GM23338 (cell line): ENCODE measurements at regions not wholly inside any gene's neighbourhood (a gene's known extent, or its start where the extent isn't known, plus 50 kb on each side); places are given as distances from the start of the nearest gene placed in this dataset.

Experiments
- ATAC-seq: fragments of 200-7000 bp; cut with Tn5 transposase; 3 replicates; pipeline ENCODE4 v1.9.1; 2020
- DNase-seq: peaks from one replicate; pipeline ENCODE4 v3.0.0-alpha.2; 2015; ENCODE audit warnings: low spot score
- H2AFZ ChIP-seq: fragments of 200-600 bp; sonication (generic); 2 replicates; pipeline ENCODE4 v1.8.0; 2016; ENCODE audit warnings: antibody characterized with exemption, mild to moderate bottlenecking, moderate library complexity
- H3F3A ChIP-seq: fragments of 200-600 bp; sonication (generic); replicated peaks from 2 replicates; pipeline ENCODE4 v1.8.0; 2017; ENCODE audit warnings: antibody characterized with exemption, mixed run types, low read depth
- H3K27ac ChIP-seq: fragments of 200-600 bp; sonication (generic); 2 replicates; pipeline ENCODE4 v1.6.1; 2016; ENCODE audit warnings: low read depth
- H3K27me3 ChIP-seq: fragments of 200-600 bp; sonication (generic); 2 replicates; pipeline ENCODE4 v1.8.0; 2016; ENCODE audit warnings: mild to moderate bottlenecking, mixed run types, moderate library complexity; ENCODE audit not compliant: insufficient read depth
- H3K36me3 ChIP-seq: fragments of 200-600 bp; sonication (generic); 2 replicates; pipeline ENCODE4 v1.8.0; 2016; ENCODE audit warnings: mild to moderate bottlenecking; ENCODE audit not compliant: insufficient read depth
- H3K4me1 ChIP-seq: fragments of 200-600 bp; sonication (generic); 2 replicates; pipeline ENCODE4 v1.8.0; 2016; ENCODE audit warnings: mild to moderate bottlenecking, moderate library complexity; ENCODE audit not compliant: insufficient read depth
- H3K4me2 ChIP-seq: fragments of 200-600 bp; sonication (generic); 2 replicates; pipeline ENCODE4 v1.7.1; 2017; ENCODE audit warnings: mixed run types
- H3K4me3 ChIP-seq: fragments of 200-600 bp; sonication (generic); 2 replicates; pipeline ENCODE4 v1.6.1; 2016; ENCODE audit warnings: mixed run types
- H3K79me2 ChIP-seq: fragments of 200-600 bp; sonication (generic); replicated peaks from 2 replicates; pipeline ENCODE4 v1.8.0; 2017; ENCODE audit warnings: mild to moderate bottlenecking; ENCODE audit not compliant: insufficient read depth
- H3K9me2 ChIP-seq: fragments of 200-600 bp; sonication (generic); 2 replicates; pipeline ENCODE4 v1.8.0; 2017; ENCODE audit not compliant: insufficient read depth
- H4K20me1 ChIP-seq: fragments of 200-600 bp; sonication (generic); replicated peaks from 2 replicates; pipeline ENCODE4 v1.8.0; 2017; ENCODE audit warnings: mild to moderate bottlenecking; ENCODE audit not compliant: insufficient read depth
- H3K27ac Mint-ChIP-seq: 2 replicates; pipeline ENCODE4 v1.8.0; 2020; ENCODE audit warnings: inconsistent platforms, mild to moderate bottlenecking, moderate library complexity, mixed read lengths
- H3K27me3 Mint-ChIP-seq: 3 replicates; pipeline ENCODE4 v1.8.0; 2022; ENCODE audit warnings: low read depth, mild to moderate bottlenecking, moderate library complexity, mixed read lengths, inconsistent platforms; ENCODE audit not compliant: insufficient read depth, poor library complexity
- H3K36me3 Mint-ChIP-seq: 3 replicates; pipeline ENCODE4 v1.8.0; 2021; ENCODE audit warnings: low read depth, mild to moderate bottlenecking, inconsistent platforms, moderate library complexity, mixed read lengths
- H3K4me1 Mint-ChIP-seq: 3 replicates; pipeline ENCODE4 v1.8.0; 2020; ENCODE audit warnings: mild to moderate bottlenecking, inconsistent platforms, mixed read lengths
- H3K4me3 Mint-ChIP-seq: 3 replicates; pipeline ENCODE4 v1.8.0; 2021; ENCODE audit warnings: moderate library complexity, mild to moderate bottlenecking, inconsistent platforms, mixed read lengths
- H3K9me3 Mint-ChIP-seq: 3 replicates; pipeline ENCODE4 v1.8.0; 2020; ENCODE audit warnings: moderate library complexity, mild to moderate bottlenecking, inconsistent platforms, mixed read lengths
- CREB1 ChIP-seq: fragments of 250-450 bp; sonication (Bioruptor Pico); IDR thresholded peaks from 2 replicates; pipeline ENCODE4 v1.5.0; 2020; ENCODE audit warnings: low read depth, mild to moderate bottlenecking, moderate library complexity
- EZH2 ChIP-seq: fragments of 200-600 bp; sonication (generic); IDR thresholded peaks from one replicate; pipeline ENCODE4 v1.8.0; 2017; ENCODE audit warnings: antibody characterized with exemption, mild to moderate bottlenecking, low read depth; ENCODE audit not compliant: unreplicated experiment
- JUNB ChIP-seq: IDR thresholded peaks from one replicate; pipeline ENCODE4 v1.6.1; 2016; ENCODE audit warnings: antibody characterized with exemption; ENCODE audit not compliant: unreplicated experiment
- NANOG ChIP-seq: IDR thresholded peaks from 2 replicates; pipeline ENCODE4 v1.6.1; 2016; ENCODE audit warnings: antibody characterized with exemption, borderline replicate concordance
- POLR2AphosphoS5 ChIP-seq: IDR thresholded peaks from 2 replicates; pipeline ENCODE4 v1.6.1; 2016; ENCODE audit warnings: antibody characterized with exemption, low read depth
- STAT1 ChIP-seq: IDR thresholded peaks from one replicate; pipeline ENCODE4 v1.6.1; 2016; ENCODE audit warnings: antibody characterized with exemption; ENCODE audit not compliant: unreplicated experiment
- ZNF331 ChIP-seq: fragments of 250-450 bp; sonication (Bioruptor Pico); IDR thresholded peaks from 2 replicates; pipeline ENCODE4 v1.5.0; 2020; ENCODE audit warnings: low read depth, mild to moderate bottlenecking, moderate library complexity
- TF ChIP-seq, protein P1 (sequence below), 2 experiments: fragments of 200-600 bp in 1 of 2; sonication (generic) in 1 of 2; conservative IDR thresholded peaks; 2 replicates each; pipeline versions ENCODE4 v1.5.1 to v1.6.1; 2016 to 2017; ENCODE audit warnings: antibody characterized with exemption in 2 of 2, low read depth in 2 of 2, mild to moderate bottlenecking in 2 of 2, moderate library complexity in 1 of 2
- TF ChIP-seq, protein P2 (sequence below): fragments of 250-450 bp; sonication (Bioruptor Pico); IDR thresholded peaks from 2 replicates; pipeline ENCODE4 v1.5.0; 2020; ENCODE audit warnings: mild to moderate bottlenecking, moderate library complexity
- TF ChIP-seq, protein P3 (sequence below): IDR thresholded peaks from 2 replicates; pipeline ENCODE4 v1.6.1; 2016; ENCODE audit warnings: antibody characterized with exemption
- TF ChIP-seq, protein P4 (sequence below): IDR thresholded peaks from one replicate; pipeline ENCODE4 v1.6.1; 2018; ENCODE audit warnings: antibody characterized with exemption; ENCODE audit not compliant: unreplicated experiment

DNA sequence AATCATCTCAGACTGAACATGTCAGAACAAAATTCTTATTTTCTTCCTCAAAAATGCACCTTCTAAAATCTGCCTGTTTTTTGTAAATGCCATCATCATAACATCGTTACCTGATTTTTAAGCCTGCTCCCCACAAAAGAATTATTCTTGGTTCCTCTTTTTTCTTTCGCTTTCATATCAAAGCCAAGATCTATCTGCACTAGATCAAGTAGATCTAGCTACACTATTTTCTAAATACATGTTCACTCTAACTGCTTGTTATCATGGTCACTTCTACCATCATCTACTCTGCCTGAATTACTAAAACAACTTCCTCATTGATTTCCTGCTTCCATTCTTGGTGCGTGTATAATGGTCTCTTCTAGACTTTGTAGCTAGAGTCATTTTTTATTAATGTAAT is 217.7 kb downstream of the ARPP21 start:
- no peak overlapping the region for H3K27ac ChIP-seq
- H3K4me3 Mint-ChIP-seq, result no peak overlapping the region
- H3F3A ChIP-seq, result no peaks in the 10 kb centered on the region
- H3K36me3 ChIP-seq, result no peaks in the 10 kb centered on the region
- H3K79me2 ChIP-seq, result no peaks in the 10 kb centered on the region
- H3K9me3 Mint-ChIP-seq, result no peaks in the 10 kb centered on the region
- DNase-seq, result no peak
- no peaks in the 10 kb centered on the region for H3K4me1 Mint-ChIP-seq
- H2AFZ ChIP-seq, result no peak overlapping the region
- no peak overlapping the region for H3K4me2 ChIP-seq
- no peak overlapping the region for H3K4me3 ChIP-seq
- no peaks in the 10 kb centered on the region for H3K9me2 ChIP-seq
- H3K27me3 Mint-ChIP-seq, result no peaks in the 10 kb centered on the region
- no peaks in the 10 kb centered on the region for H3K4me1 ChIP-seq
- H3K27ac Mint-ChIP-seq, result no peak overlapping the region
- no peaks in the 10 kb centered on the region for H3K27me3 ChIP-seq
- H3K36me3 Mint-ChIP-seq, result no peaks in the 10 kb centered on the region
- TF ChIP-seq, protein P1, sequence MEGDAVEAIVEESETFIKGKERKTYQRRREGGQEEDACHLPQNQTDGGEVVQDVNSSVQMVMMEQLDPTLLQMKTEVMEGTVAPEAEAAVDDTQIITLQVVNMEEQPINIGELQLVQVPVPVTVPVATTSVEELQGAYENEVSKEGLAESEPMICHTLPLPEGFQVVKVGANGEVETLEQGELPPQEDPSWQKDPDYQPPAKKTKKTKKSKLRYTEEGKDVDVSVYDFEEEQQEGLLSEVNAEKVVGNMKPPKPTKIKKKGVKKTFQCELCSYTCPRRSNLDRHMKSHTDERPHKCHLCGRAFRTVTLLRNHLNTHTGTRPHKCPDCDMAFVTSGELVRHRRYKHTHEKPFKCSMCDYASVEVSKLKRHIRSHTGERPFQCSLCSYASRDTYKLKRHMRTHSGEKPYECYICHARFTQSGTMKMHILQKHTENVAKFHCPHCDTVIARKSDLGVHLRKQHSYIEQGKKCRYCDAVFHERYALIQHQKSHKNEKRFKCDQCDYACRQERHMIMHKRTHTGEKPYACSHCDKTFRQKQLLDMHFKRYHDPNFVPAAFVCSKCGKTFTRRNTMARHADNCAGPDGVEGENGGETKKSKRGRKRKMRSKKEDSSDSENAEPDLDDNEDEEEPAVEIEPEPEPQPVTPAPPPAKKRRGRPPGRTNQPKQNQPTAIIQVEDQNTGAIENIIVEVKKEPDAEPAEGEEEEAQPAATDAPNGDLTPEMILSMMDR (conservative IDR thresholded peaks at IDR 0.05; ENCODE audit: low read depth in 2 of 2), result no peak
- TF ChIP-seq NANOG (no peak), JUNB (no peak), POLR2AphosphoS5 (no peak), EZH2 (no peak), STAT1 (no peak), ZNF331 (CRISPR knock-in tag) (no peak), CREB1 (CRISPR knock-in tag) (no peak)
- TF ChIP-seq, protein P2, sequence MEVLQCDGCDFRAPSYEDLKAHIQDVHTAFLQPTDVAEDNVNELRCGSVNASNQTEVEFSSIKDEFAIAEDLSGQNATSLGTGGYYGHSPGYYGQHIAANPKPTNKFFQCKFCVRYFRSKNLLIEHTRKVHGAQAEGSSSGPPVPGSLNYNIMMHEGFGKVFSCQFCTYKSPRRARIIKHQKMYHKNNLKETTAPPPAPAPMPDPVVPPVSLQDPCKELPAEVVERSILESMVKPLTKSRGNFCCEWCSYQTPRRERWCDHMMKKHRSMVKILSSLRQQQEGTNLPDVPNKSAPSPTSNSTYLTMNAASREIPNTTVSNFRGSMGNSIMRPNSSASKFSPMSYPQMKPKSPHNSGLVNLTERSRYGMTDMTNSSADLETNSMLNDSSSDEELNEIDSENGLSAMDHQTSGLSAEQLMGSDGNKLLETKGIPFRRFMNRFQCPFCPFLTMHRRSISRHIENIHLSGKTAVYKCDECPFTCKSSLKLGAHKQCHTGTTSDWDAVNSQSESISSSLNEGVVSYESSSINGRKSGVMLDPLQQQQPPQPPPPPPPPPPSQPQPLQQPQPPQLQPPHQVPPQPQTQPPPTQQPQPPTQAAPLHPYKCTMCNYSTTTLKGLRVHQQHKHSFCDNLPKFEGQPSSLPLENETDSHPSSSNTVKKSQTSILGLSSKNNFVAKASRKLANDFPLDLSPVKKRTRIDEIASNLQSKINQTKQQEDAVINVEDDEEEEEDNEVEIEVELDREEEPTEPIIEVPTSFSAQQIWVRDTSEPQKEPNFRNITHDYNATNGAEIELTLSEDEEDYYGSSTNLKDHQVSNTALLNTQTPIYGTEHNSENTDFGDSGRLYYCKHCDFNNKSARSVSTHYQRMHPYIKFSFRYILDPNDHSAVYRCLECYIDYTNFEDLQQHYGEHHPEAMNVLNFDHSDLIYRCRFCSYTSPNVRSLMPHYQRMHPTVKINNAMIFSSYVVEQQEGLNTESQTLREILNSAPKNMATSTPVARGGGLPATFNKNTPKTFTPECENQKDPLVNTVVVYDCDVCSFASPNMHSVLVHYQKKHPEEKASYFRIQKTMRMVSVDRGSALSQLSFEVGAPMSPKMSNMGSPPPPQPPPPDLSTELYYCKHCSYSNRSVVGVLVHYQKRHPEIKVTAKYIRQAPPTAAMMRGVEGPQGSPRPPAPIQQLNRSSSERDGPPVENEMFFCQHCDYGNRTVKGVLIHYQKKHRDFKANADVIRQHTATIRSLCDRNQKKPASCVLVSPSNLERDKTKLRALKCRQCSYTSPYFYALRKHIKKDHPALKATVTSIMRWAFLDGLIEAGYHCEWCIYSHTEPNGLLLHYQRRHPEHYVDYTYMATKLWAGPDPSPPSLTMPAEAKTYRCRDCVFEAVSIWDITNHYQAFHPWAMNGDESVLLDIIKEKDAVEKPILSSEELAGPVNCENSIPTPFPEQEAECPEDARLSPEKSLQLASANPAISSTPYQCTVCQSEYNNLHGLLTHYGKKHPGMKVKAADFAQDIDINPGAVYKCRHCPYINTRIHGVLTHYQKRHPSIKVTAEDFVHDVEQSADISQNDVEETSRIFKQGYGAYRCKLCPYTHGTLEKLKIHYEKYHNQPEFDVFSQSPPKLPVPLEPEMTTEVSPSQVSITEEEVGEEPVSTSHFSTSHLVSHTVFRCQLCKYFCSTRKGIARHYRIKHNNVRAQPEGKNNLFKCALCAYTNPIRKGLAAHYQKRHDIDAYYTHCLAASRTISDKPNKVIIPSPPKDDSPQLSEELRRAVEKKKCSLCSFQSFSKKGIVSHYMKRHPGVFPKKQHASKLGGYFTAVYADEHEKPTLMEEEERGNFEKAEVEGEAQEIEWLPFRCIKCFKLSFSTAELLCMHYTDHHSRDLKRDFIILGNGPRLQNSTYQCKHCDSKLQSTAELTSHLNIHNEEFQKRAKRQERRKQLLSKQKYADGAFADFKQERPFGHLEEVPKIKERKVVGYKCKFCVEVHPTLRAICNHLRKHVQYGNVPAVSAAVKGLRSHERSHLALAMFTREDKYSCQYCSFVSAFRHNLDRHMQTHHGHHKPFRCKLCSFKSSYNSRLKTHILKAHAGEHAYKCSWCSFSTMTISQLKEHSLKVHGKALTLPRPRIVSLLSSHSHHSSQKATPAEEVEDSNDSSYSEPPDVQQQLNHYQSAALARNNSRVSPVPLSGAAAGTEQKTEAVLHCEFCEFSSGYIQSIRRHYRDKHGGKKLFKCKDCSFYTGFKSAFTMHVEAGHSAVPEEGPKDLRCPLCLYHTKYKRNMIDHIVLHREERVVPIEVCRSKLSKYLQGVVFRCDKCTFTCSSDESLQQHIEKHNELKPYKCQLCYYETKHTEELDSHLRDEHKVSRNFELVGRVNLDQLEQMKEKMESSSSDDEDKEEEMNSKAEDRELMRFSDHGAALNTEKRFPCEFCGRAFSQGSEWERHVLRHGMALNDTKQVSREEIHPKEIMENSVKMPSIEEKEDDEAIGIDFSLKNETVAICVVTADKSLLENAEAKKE (CRISPR knock-in tag), result no peak
- TF ChIP-seq, protein P3, sequence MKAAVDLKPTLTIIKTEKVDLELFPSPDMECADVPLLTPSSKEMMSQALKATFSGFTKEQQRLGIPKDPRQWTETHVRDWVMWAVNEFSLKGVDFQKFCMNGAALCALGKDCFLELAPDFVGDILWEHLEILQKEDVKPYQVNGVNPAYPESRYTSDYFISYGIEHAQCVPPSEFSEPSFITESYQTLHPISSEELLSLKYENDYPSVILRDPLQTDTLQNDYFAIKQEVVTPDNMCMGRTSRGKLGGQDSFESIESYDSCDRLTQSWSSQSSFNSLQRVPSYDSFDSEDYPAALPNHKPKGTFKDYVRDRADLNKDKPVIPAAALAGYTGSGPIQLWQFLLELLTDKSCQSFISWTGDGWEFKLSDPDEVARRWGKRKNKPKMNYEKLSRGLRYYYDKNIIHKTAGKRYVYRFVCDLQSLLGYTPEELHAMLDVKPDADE, result no peak
- TF ChIP-seq, protein P4, sequence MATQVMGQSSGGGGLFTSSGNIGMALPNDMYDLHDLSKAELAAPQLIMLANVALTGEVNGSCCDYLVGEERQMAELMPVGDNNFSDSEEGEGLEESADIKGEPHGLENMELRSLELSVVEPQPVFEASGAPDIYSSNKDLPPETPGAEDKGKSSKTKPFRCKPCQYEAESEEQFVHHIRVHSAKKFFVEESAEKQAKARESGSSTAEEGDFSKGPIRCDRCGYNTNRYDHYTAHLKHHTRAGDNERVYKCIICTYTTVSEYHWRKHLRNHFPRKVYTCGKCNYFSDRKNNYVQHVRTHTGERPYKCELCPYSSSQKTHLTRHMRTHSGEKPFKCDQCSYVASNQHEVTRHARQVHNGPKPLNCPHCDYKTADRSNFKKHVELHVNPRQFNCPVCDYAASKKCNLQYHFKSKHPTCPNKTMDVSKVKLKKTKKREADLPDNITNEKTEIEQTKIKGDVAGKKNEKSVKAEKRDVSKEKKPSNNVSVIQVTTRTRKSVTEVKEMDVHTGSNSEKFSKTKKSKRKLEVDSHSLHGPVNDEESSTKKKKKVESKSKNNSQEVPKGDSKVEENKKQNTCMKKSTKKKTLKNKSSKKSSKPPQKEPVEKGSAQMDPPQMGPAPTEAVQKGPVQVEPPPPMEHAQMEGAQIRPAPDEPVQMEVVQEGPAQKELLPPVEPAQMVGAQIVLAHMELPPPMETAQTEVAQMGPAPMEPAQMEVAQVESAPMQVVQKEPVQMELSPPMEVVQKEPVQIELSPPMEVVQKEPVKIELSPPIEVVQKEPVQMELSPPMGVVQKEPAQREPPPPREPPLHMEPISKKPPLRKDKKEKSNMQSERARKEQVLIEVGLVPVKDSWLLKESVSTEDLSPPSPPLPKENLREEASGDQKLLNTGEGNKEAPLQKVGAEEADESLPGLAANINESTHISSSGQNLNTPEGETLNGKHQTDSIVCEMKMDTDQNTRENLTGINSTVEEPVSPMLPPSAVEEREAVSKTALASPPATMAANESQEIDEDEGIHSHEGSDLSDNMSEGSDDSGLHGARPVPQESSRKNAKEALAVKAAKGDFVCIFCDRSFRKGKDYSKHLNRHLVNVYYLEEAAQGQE, result no peak
- no peaks in the 10 kb centered on the region for H4K20me1 ChIP-seq
- ATAC-seq, result no peak
